ENCODE measurements at regions not wholly inside any gene's neighbourhood (a gene's known extent, or its start where the extent isn't known, plus 50 kb on each side); places are given as distances from the start of the nearest gene placed in this dataset.

DNA sequence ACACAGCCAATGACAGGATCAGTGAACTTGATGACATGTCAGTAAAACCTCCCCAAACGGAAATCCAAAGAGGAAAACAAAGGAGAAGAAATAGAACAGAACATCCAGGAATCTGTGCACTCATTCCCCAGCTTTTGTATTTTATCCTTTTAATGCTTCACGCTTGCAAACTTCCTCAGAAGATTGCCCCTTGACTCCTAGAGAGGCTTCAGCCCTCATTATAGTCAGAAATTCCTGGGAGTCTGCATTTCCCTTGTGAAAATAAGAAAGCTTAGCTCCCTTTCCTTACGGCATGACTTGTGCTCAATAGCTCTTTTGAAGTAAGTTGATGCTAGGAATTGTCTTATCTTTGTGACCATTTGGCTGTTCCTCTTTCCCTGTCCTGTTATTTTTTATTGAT, 313.6 kb upstream of the OPRM1 start:
- no peak overlapping the region for H2AFZ ChIP-seq (ENCODE audit: control insufficient read depth, low read length)
- H3K9me3 ChIP-seq (ENCODE audit: control insufficient read depth, low read depth, low read length): no peaks in the 10 kb centered on the region
- no peaks in the 10 kb centered on the region for H3K9me1 ChIP-seq (ENCODE audit: control insufficient read depth, extremely low read depth, insufficient read depth, low read length)
- TF ChIP-seq EZH2 (IDR thresholded peaks at IDR 0.05; ENCODE audit: low read length): no peak
- TF ChIP-seq, protein P1, sequence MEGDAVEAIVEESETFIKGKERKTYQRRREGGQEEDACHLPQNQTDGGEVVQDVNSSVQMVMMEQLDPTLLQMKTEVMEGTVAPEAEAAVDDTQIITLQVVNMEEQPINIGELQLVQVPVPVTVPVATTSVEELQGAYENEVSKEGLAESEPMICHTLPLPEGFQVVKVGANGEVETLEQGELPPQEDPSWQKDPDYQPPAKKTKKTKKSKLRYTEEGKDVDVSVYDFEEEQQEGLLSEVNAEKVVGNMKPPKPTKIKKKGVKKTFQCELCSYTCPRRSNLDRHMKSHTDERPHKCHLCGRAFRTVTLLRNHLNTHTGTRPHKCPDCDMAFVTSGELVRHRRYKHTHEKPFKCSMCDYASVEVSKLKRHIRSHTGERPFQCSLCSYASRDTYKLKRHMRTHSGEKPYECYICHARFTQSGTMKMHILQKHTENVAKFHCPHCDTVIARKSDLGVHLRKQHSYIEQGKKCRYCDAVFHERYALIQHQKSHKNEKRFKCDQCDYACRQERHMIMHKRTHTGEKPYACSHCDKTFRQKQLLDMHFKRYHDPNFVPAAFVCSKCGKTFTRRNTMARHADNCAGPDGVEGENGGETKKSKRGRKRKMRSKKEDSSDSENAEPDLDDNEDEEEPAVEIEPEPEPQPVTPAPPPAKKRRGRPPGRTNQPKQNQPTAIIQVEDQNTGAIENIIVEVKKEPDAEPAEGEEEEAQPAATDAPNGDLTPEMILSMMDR (optimal IDR thresholded peaks at IDR 0.05 in 1 of 3, IDR thresholded peaks at IDR 0.05 in 1 of 3, conservative IDR thresholded peaks at IDR 0.05 in 1 of 3; ENCODE audit: extremely low read depth in 1 of 3, insufficient read depth in 2 of 3, low read length in 3 of 3): no peak
- no peak for DNase-seq (ENCODE audit: low read depth, low spot score)
- H3K9ac ChIP-seq (ENCODE audit: control insufficient read depth, extremely low read depth, insufficient read depth, low read length): no peak overlapping the region
- no peak overlapping the region for H3K27ac ChIP-seq (ENCODE audit: control insufficient read depth, insufficient read depth, low read length)
- dilution Hi-C loops (cut with MboI; ENCODE audit: extremely low pct_ligation_motif_present, low sequenced_read_pairs): no loop called here
- no peak overlapping the region for H3K4me3 ChIP-seq (ENCODE audit: control insufficient read depth in 2 of 3, extremely low read depth in 1 of 3, insufficient read depth in 2 of 3, low read depth in 1 of 3, low read length in 3 of 3)
- H3K36me3 ChIP-seq (ENCODE audit: control insufficient read depth in 2 of 2, extremely low read depth in 1 of 2, insufficient read depth in 2 of 2, low read length in 2 of 2): no peaks in the 10 kb centered on the region
- no peaks in the 10 kb centered on the region for H3K4me1 ChIP-seq (ENCODE audit: control insufficient read depth, extremely low read depth, insufficient read depth, low read length)
- no peaks in the 10 kb centered on the region for H4K20me1 ChIP-seq (ENCODE audit: control insufficient read depth, extremely low read depth, insufficient read depth, low read length)
- no peaks in the 10 kb centered on the region for H3K27me3 ChIP-seq (ENCODE audit: control insufficient read depth, extremely low read depth, insufficient read depth, low read length)
- FAIRE-seq: no peak
- H3K4me2 ChIP-seq (ENCODE audit: control insufficient read depth, extremely low read depth, insufficient read depth, low read depth, low read length): no peak overlapping the region
- no peaks in the 10 kb centered on the region for H3K79me2 ChIP-seq (ENCODE audit: control insufficient read depth, insufficient read depth, low read length)

DNA sequence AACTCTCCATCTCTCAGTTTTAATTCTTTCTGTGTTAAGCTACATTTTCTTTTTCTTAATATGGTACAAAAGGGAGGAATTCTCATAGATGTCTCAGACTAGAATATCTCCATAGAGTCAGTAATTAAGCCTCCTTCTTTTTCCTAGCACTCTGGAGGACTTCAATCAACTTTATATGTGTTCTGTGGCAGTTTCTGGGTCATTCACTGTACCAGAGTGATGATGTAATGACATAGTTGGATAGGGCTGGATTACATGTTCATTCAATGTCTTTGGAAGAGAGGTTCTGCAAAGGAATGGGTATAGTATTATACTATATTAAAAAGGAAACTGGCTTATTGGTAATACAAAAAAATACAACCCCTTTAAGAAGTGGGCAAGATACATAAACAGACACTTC, 318.3 kb upstream of the OPRM1 start:
- H2AFZ ChIP-seq (ENCODE audit: control insufficient read depth, low read length): no peak overlapping the region
- H3K79me2 ChIP-seq (ENCODE audit: control insufficient read depth, insufficient read depth, low read length): no peaks in the 10 kb centered on the region
- H3K4me3 ChIP-seq (ENCODE audit: control insufficient read depth in 2 of 3, extremely low read depth in 1 of 3, insufficient read depth in 2 of 3, low read depth in 1 of 3, low read length in 3 of 3): no peak overlapping the region
- no peak for FAIRE-seq
- no peaks in the 10 kb centered on the region for H3K9me3 ChIP-seq (ENCODE audit: control insufficient read depth, low read depth, low read length)
- H3K27me3 ChIP-seq (ENCODE audit: control insufficient read depth, extremely low read depth, insufficient read depth, low read length): no peaks in the 10 kb centered on the region
- no peak for TF ChIP-seq EZH2 (IDR thresholded peaks at IDR 0.05; ENCODE audit: low read length)
- TF ChIP-seq, protein P1 (optimal IDR thresholded peaks at IDR 0.05 in 1 of 3, IDR thresholded peaks at IDR 0.05 in 1 of 3, conservative IDR thresholded peaks at IDR 0.05 in 1 of 3; ENCODE audit: extremely low read depth in 1 of 3, insufficient read depth in 2 of 3, low read length in 3 of 3): no peak
- H4K20me1 ChIP-seq (ENCODE audit: control insufficient read depth, extremely low read depth, insufficient read depth, low read length): no peaks in the 10 kb centered on the region
- no peak overlapping the region for H3K4me2 ChIP-seq (ENCODE audit: control insufficient read depth, extremely low read depth, insufficient read depth, low read depth, low read length)
- H3K27ac ChIP-seq (ENCODE audit: control insufficient read depth, insufficient read depth, low read length): no peak overlapping the region
- DNase-seq (ENCODE audit: low read depth, low spot score): no peak
- dilution Hi-C loops (cut with MboI; ENCODE audit: extremely low pct_ligation_motif_present, low sequenced_read_pairs): no loop called here
- H3K9ac ChIP-seq (ENCODE audit: control insufficient read depth, extremely low read depth, insufficient read depth, low read length): no peak overlapping the region
- H3K4me1 ChIP-seq (ENCODE audit: control insufficient read depth, extremely low read depth, insufficient read depth, low read length): no peaks in the 10 kb centered on the region
- H3K9me1 ChIP-seq (ENCODE audit: control insufficient read depth, extremely low read depth, insufficient read depth, low read length): no peaks in the 10 kb centered on the region
- no peaks in the 10 kb centered on the region for H3K36me3 ChIP-seq (ENCODE audit: control insufficient read depth in 2 of 2, extremely low read depth in 1 of 2, insufficient read depth in 2 of 2, low read length in 2 of 2)

All from keratinocyte (primary cell).